Gastroesophageal sphincter (tissue), 3 donors: ENCODE measurements at regions not wholly inside any gene's neighbourhood (a gene's known extent, or its start where the extent isn't known, plus 50 kb on each side); places are given as distances from the start of the nearest gene placed in this dataset.

Experiments used
- CTCF ChIP-seq, 4 experiments: fragments of 200-600 bp in 2 of 4; fragments of 450-650 bp in 2 of 4; sonication (generic) in 1 of 4; IDR thresholded peaks; one replicate each; pipeline ENCODE4 v1.5.1; 2017 to 2019; ENCODE audit warnings: antibody characterized with exemption in 4 of 4, mild to moderate bottlenecking in 2 of 4, moderate library complexity in 2 of 4
- POLR2A ChIP-seq, 2 donors: fragments of 450-650 bp; IDR thresholded peaks; one replicate each; pipeline ENCODE4 v1.6.1; 2017; ENCODE audit warnings: antibody characterized with exemption in 2 of 2, mild to moderate bottlenecking in 2 of 2, moderate library complexity in 1 of 2
- POLR2AphosphoS5 ChIP-seq: sonication (generic); formaldehyde crosslinking; IDR thresholded peaks from one replicate; pipeline ENCODE4 v1.6.1; 2017; ENCODE audit warnings: antibody characterized with exemption

GRCh38 chr19:23597661-23598060 is 89.4 kb downstream of the ZNF675 start:
- TF ChIP-seq POLR2A (IDR thresholded peaks at IDR 0.05) = no peak
- TF ChIP-seq CTCF (IDR thresholded peaks at IDR 0.05) = no peak
- no peak for TF ChIP-seq POLR2AphosphoS5
